Stimulated activated naive CD8-positive, alpha-beta T cell treated with anti-CD3 and anti-CD28 coated beads, Interleukin-15, Interleukin-2, amounts not matched to agents 100 U/mL and 50 U/mL, for 24 hours (primary cell): ENCODE measurements at regions not wholly inside any gene's neighbourhood (a gene's known extent, or its start where the extent isn't known, plus 50 kb on each side); places are given as distances from the start of the nearest gene placed in this dataset.

ENCODE experiments used
- ATAC-seq: fragments of 150-1000 bp; cut with Tn5 transposase; one replicate; pipeline ENCODE4 v1.10.0; 2021
- DNase-seq: peaks from one replicate; pipeline ENCODE4 v3.0.0; 2021

DNA sequence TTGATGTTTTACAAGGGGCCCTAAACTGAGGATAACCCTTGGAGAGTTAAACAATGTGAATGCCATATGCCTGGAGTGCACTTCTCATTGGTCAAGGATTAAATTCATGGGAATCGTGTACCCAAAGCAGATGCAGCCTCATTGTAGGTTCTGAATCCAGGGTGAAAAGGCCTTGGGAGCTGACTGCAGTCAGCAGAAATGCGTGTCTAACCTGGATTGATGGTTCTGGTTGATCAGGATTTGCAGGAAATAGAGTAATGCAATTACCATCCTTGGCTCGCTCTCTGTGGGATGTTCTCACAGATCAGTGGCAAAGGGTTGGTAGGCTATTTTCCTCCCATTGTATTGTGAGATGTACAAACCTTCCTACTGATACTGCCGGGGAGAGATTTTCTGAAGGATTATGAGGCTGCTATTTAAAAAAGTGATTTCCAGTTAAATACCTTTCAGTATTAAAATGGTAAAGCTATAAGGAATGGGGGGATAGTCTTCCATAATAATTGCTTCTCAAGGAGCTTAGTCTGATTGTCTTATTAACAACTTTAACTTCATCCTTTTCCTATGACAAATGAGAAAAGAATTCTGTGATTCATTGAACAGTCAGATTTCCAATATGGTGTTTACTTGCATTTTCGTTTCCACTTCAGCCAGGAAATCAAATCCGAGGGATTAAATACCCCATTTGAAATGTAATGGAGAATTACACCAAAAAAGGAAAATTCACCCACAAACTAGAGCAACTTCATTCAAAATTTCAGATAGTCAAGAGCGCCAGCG is 1028.1 kb upstream of the EEF2KMT start:
- ATAC-seq: no peak
- DNase-seq: no peak

DNA sequence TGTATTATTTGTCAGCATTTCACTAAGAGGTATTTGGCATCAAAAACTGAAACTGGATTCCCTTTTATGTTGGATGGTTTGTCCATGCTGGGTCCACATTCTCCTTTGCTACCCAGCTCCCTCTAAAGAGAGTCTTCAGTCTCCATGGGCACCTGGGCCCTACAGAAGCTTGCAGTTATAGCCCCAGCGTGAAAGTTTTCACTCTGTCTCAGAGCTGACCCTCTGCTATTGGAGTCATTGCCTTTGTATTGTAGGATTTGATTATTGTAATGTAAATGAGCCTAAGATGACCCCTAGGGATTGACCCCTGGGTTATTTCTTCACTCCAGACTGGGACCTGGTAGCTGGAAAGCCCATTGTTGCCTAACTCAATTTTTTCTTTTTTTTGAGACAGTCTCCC is 1026.5 kb upstream of the EEF2KMT start:
- ATAC-seq: no peak
- DNase-seq: no peak

GRCh38 chr16:6122401-6122800 is 1024.8 kb upstream of the EEF2KMT start:
- ATAC-seq: no peak
- DNase-seq: no peak

DNA sequence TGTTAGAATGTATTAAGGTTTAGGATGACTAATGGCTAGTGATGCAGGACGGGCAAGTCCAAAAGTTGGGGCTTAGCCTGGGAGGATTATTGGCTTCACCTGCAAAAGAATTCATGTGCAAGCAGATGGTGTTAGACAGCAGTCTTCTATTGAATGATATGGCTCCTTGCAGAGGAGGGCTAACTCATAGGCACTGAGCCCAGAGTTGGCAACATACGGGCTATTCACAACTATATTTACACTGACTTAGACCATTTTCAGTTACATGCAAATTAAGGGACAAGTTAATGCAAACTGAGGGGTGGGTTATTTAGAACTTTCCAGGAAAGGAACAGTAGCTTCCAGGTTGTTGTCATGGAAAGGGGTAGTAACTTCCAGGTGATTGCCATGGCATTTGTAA is 1017.1 kb upstream of the EEF2KMT start:
- ATAC-seq: no peak
- no peak for DNase-seq

DNA sequence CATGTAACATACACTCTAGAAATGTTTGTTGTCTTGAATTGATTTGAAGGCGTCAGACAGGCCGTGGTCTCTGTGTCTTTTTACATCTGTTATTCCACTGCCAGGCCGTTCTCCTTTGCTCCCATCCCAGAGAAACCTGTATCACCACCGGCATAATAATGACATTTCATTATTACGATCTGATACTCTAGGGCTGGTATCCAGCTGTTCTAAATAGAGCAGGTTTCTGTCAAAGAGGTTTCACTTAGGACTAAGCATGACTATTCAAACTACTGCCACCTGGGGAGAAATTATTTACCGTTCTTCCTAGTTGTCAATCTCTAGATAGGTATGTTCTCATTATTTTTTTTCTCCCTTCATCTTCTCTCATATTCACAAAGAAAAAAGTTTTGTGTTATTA is 1016.2 kb upstream of the EEF2KMT start:
- ATAC-seq (no peak), DNase-seq (no peak)

DNA sequence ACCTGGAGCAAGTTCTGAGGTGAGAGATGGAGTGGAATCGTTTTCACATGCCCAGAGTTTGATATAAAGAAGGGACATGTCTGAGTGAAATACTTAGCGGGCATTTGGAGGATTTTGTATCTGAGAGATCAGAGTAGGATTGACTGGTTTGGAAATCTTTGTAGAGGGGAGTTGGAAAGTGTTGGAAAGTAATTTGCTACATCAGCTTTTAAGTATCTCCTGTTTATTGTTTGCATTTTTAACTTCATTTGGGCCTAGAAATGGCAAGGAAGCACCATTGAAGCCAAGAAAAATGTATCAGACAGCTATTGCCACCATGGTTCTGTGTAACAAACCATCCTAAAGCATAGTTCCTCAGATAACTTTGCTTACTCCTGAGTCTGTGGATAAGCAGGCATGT is 1015.1 kb upstream of the EEF2KMT start:
- DNase-seq (no peak), ATAC-seq (no peak)

DNA sequence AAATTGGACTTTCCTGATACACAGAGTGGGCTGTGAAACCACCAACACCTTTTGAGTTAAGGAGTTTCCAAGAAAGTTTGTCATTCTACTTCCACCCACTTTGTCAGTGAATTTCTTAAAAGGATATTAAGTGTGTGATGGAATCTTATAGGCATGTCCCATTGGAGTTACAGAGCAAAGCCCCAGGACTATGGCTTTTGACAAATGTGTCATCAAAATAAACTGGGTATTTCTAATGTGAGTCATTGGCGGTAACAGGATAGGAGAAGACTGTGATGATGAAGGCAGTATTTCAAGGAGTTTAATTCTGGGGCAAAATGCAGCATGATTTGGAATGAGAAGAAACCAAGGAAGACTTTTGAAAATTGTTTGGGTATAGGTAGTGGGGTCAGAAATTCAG is 1013.8 kb upstream of the EEF2KMT start:
- ATAC-seq (no peak), DNase-seq (no peak)

DNA sequence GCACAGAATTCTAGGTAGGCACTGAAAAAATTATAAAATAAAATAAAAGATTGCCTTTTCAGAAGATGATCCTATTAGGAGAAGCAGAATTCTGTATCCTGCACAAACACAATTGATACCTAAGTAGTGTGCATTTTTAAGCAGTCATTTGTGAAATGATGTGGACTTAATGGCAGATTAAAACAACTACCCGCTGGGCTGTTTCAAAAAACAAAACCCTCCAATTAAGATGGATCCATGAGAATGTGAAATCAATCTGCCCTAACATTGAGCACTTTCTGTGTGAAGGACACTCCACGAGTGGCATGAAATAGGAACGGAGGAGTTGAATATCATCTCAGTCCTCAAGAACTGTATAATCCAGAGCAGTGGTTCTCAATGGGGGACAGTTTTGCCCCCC is 1012.8 kb upstream of the EEF2KMT start:
- ATAC-seq: no peak

GRCh38 chr16:6106061-6106460 is 1008.5 kb upstream of the EEF2KMT start:
- ATAC-seq: no peak

More for the DNA sequence above, 1012.8 kb upstream of the EEF2KMT start:
- no peak for DNase-seq

DNA sequence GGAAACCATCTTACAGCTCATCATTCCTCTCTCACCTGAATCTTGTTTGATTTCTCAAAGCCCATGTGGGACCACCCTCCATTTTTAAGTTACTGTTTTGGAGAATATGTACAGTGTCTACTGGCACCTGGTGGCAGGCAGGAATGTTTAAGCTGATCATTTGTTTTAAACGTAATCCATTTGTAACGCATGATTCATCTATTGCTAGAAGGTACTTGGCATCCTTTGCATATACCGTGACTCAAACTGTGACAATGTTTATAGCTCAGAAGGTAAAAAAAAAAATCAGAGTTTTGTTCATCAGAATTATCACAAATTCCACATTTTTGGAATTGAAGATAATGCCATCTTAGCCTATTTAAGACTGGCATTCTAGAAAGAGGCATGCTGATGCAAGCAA is 1007.5 kb upstream of the EEF2KMT start:
- no peak for DNase-seq
- ATAC-seq: no peak

More at GRCh38 chr16:6106061-6106460, 1008.5 kb upstream of the EEF2KMT start:
- DNase-seq: no peak

DNA sequence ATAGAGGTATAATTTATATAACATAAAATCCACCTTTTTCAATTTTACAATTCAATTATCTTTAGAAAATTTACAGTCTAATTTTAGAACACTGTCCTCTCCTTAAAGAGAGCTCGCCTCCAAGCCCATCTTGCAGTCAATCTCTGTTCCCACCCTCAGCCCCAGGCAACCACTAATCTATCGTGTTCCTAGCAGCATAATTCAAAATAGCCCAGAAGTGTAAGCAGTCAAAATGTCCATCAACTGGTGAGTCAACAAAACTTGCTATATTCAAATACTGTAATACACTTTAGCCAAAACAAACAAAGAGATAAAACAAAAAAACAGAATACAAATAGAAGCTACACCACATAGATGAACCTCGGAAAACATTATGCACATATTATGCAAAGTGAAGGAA is 1006.8 kb upstream of the EEF2KMT start:
- ATAC-seq (no peak), DNase-seq (no peak)

DNA sequence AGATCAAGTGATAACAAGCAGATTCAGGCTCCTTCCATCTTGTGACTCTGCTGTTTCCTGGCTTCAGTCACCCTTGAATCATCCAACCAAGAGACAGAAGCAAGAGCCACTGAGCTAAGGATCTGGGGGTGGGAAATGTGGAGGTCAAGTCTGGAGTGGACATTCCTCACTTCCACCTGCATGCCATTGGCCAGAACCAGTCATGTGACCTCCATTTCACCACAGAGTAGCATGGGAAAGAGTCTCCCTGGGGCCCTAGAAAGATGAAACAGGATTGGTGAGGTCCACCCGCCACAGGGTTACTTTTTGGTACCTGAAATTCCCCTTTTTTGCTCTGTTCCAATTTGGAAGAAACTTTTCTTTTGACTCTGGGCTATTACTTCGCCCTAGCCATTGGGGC is 1006.0 kb upstream of the EEF2KMT start:
- ATAC-seq: no peak
- no peak for DNase-seq

DNA sequence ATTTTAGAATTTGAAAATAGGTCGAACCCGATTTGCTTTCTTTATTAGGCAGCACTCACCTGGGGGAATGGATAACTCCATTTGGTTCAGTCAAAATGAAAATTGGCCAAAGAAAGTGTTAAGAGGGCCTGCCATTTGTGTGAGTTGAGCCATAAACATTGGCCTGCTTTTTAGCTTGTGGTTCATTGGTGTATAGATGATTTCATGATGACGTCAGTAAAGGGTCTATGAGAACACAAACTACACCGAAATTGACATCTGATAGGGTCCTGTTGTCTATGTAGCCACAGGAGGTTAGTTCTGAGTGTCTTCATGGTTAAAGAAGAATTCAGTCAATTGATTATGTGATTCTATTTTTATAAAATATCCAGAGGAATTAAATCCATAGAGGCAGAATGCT is 1001.5 kb upstream of the EEF2KMT start:
- ATAC-seq: no peak
- DNase-seq: no peak

- DNase-seq (no peak), ATAC-seq (no peak)
Observed at GRCh38 chr16:6096931-6097670, 999.5 kb upstream of the EEF2KMT start.

- DNase-seq: no peak
- no peak for ATAC-seq
Observed at GRCh38 chr16:6095414-6095813, 997.8 kb upstream of the EEF2KMT start.

DNA sequence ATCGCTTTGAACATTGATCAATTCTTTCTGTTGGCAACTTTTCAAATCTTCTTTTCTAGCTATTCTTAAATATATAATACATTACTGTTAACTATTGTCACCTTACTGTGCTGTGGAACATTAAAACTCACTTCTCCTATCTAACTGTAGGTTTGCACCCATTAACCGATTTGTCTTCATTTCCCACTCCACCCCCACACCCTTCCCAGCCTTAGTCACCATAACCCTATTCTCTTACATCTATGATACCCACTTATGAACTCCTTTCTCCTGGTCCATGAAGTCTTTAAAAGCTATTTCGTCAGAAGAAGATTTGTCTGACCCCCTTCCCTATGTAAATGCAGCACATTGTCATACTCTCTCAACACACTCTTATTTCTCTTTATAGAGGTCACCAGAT is 993.4 kb upstream of the EEF2KMT start:
- ATAC-seq: no peak
- no peak for DNase-seq

GRCh38 chr16:6081320-6081976 is 983.9 kb upstream of the EEF2KMT start:
- DNase-seq (peak; percentile 27), ATAC-seq (no peak)

GRCh38 chr16:6076631-6077030 is 979.0 kb upstream of the EEF2KMT start:
- no peak for ATAC-seq
- no peak for DNase-seq

GRCh38 chr16:6068063-6068462 is 970.5 kb upstream of the EEF2KMT start:
- DNase-seq: no peak
- ATAC-seq: no peak

DNA sequence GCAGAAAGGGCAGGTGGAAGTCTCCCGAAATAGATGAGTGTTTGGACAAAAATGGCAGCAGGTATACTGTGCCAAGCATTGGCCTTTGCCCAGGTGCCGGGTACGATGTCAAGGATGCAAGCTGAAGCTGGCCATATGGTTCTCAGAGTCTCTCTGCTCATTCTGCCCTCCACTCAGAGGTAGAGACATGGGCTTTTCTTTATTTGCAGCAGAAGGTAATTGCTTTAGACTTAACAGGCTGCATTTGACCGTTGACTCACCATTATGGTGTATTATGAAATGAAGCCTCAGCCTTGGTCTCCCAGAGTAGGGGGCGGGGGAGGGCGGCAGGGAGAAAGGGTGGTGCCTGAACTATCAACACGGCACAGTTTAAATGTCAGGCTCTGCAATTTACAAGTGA is 969.1 kb upstream of the EEF2KMT start:
- ATAC-seq: no peak
- DNase-seq: no peak

DNA sequence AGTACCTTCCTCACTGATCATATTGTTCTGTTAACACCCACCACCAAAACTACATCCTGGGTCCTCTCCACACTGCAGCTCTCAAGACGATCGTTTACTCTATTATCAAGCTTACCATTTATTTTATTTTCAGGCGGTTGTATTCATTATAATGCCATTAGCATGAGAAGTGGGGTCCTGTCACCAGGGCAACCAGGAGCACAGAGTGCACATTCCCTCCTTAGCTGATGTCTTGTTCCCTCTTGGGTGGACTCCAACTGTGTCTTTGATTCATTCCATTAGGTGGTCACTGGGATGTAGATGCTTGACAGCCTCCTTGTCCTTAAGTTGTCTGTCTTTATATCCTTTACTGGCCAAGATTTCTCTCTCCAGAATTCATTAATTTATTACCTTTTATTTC is 965.9 kb upstream of the EEF2KMT start:
- ATAC-seq: no peak

DNA sequence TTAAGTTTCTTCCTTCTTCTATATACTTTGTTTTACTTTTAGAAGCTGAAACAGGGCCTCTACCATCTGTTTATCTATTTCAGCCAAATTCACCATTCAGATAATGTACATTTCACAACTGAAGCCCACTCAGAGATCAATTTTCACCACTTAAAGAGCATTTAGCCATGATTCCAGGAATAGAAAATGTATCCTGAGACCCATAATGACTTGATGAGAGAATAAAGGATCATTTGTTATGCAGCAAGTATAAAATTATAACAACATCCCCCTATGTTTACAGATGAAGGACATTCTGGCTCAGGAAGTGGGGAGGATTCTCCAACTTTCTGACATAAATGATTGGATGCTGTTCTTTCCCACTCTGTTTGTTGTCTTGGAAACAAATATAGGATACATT is 962.1 kb upstream of the EEF2KMT start:
- ATAC-seq (no peak), DNase-seq (no peak)

More for the DNA sequence above, 965.9 kb upstream of the EEF2KMT start:
- DNase-seq: no peak

DNA sequence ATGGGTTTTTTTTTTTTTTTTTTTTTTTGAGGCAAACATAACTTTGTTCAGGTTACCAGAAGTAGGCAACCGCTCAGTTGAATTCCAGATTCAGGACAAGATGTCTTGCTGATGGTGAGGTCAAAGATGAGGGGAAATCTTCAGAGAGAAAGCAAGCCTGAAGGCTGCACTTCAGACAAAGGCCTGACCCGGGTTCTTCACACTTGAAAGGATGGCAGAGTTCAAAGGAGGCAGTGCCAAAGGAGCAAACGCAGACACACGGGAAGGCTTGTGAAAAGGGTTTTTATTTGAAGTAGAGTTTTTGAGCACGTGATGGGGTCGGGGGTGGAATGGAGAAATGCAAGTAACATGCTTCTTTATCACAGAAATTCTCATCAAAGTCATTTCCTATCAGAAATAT is 960.2 kb upstream of the EEF2KMT start:
- ATAC-seq: no peak
- DNase-seq: no peak
